Choroid plexus epithelial cell (primary cell): ENCODE measurements at regions not wholly inside any gene's neighbourhood (a gene's known extent, or its start where the extent isn't known, plus 50 kb on each side); places are given as distances from the start of the nearest gene placed in this dataset.
"Not testable (repeated sequence)": the region's sequence is repeated elsewhere in the genome, so short reads cannot be mapped to it uniquely, and the experiment has no call there.

ENCODE experiments used
- DNase-seq: peaks from one replicate; pipeline ENCODE4 v3.0.0-alpha.2; 2010; ENCODE audit warnings: low read depth
- H3K4me3 ChIP-seq: 2 replicates; pipeline ENCODE4 v1.5.1; 2011; ENCODE audit warnings: low read depth, mild to moderate bottlenecking, control low read depth, low read length, moderate library complexity
- TF ChIP-seq, protein P1 (sequence below): conservative IDR thresholded peaks from 2 replicates; pipeline ENCODE4 v1.5.1; 2011; ENCODE audit warnings: low read depth, mild to moderate bottlenecking, control low read depth, inconsistent platforms, low read length, moderate library complexity

DNA sequence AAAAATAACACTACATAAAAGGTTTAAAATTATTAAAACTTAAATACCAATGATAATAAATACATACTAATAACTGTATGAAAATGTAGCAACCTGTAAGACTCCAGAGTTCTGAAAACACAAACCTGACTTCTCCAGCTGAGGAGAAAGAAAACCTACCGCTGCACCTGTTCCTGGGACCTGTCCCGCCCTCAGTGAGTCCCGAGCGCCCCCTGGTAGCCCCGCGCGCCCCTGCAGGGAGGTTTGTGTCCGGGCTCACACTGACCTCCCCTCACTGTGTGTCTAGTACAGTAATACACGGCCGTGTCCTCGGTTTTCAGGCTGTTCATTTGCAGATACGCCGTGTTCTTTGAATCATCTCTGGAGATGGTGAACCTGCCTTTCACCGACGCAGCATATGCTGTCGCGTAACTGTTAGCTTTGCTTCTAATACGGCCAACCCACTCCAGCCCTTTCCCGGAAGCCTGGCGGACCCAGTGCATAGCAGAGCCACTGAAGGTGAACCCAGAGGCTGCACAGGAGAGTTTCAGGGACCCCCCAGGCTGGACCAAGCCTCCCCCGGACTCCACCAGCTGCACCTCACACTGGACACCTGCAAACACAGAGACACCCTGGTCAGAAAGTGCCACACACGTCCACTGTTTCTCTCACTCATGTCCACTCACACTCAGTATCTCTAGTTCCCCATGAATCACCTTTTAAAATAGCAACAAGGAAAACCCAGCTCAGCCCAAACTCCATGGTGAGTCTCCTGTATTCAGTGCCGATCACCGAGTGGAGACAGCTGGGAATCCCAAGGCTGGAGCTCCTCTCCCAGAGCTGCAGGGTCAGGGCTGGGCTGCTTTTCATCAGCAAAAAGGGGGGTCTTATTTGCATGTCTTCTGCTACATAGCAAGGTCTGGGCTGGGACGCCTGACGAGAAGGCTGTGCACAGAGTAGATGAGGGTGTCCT lies 1276.3 kb downstream of the TMEM121 start:
- DNase-seq, result no peak
- TF ChIP-seq, protein P1, sequence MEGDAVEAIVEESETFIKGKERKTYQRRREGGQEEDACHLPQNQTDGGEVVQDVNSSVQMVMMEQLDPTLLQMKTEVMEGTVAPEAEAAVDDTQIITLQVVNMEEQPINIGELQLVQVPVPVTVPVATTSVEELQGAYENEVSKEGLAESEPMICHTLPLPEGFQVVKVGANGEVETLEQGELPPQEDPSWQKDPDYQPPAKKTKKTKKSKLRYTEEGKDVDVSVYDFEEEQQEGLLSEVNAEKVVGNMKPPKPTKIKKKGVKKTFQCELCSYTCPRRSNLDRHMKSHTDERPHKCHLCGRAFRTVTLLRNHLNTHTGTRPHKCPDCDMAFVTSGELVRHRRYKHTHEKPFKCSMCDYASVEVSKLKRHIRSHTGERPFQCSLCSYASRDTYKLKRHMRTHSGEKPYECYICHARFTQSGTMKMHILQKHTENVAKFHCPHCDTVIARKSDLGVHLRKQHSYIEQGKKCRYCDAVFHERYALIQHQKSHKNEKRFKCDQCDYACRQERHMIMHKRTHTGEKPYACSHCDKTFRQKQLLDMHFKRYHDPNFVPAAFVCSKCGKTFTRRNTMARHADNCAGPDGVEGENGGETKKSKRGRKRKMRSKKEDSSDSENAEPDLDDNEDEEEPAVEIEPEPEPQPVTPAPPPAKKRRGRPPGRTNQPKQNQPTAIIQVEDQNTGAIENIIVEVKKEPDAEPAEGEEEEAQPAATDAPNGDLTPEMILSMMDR, result no peak
- no peak overlapping the region for H3K4me3 ChIP-seq

DNA sequence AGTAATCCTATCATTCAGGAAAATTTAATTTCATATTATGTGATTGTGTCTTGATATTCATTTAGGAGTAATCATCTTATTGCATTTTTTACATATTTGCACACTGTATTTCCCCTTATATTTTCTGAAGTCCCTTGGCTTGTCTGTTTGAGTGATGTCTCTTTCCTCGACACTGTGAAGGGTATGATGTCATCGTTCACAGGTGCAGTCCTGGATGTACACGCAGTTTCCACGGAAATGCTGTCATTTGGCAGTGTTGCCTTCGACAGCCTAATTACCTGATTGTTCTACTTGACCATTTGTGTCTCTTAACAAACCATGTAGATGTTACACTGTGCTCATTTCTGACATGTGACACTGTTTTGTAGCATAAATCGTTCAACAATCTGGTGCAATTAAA lies 1277.0 kb downstream of the TMEM121 start:
- no peak overlapping the region for H3K4me3 ChIP-seq
- DNase-seq, result no peak
- TF ChIP-seq, protein P1, result no peak

DNA sequence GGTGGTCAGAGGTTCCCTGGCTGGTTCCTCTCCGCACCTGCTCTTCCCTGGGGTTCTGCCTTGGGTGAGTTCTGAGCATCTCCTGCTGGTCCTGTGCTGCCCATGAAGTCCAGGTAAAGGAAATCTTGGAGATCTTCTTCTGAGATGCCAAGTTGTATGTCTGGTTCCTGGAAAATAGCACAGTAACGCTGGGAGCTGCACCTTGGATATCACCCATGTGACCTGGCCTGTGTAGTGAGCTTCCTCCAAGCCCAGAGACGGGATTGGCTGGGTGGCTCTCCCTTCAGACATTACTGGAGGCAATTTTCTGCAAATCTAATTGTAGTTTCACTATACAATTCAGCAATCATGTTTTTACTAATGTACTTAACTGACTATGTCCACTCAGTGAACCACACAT lies 1281.1 kb downstream of the TMEM121 start:
- H3K4me3 ChIP-seq, result no peak overlapping the region
- TF ChIP-seq, protein P1, result no peak
- no peak for DNase-seq

DNA sequence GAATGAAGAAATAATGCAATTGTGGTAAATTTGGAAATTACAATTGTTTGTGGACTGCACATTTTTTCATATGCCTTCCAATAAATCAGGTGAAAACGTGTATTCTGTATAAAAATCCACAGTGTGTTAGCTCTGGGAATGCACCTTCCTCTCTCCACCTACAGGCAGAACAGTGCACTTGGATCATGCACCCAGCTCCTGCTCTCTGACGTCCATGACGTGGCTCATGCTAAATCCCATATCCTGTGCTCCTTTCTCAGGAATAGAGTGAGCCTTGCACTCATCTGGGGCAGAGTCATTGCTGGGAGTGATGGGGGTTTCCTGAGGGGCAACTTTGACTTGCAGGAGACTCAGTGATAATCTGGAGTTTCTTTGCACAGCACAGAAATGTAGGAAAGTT lies 1282.1 kb downstream of the TMEM121 start:
- no peak overlapping the region for H3K4me3 ChIP-seq
- DNase-seq, result no peak
- TF ChIP-seq, protein P1, result no peak

DNA sequence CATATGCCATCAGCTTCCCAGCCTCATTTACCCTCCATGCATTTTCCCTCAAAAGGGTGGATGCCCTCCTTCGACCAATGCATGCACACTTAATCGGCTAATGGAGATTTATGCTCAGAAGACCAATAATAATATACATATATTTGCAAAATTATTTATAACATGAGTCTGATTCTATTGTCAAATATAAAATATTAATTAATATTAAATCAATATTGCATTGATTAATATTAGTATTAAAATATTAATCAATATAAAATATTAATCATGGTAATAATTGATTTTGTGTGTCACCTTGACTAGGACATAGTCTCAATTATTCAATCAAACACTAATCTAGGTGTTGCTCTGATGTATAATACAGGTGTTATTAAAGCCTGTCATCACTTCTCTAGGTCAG lies 1282.5 kb downstream of the TMEM121 start:
- no peak overlapping the region for H3K4me3 ChIP-seq
- DNase-seq, result no peak
- TF ChIP-seq, protein P1, result no peak

DNA sequence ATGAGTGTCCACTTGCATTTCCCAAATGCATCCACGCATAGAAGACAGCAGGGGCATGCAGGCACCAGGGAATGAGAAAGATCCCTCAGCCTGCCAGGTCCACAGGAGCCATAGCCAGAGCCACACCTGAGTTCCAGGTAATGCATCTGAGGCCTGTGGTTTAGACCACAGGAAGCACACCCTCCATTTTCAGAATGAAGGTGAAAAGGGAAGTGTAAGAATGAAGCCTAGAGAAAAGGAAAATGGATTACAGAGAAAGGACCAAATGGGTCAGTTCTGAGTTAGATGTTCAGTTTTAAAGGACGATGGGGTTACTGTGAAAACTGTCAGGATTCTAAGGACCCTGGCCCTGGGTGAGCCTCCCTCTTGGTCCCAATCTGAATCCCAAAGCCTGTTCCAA lies 1283.2 kb downstream of the TMEM121 start:
- TF ChIP-seq, protein P1, result no peak
- no peak for DNase-seq

DNA sequence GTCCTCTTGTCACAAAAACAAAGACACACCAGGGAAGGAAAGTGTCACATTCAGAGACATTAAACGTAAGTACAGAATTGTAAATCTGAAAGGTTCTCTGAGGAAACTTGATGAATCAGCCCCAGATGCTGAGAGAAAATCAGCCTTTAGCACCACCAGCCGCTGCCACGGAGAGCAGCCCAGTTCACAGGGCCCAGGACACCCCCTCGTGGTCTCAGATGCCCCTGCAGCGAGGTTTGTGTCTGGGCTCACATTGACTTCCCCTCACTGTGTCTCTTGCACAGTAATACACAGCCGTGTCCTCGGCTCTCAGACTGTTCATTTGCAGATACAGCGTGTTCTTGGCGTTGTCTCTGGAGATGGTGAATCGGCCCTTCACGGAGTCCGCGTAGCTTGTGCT lies 1283.8 kb downstream of the TMEM121 start:
- not testable (repeated sequence) for H3K4me3 ChIP-seq, DNase-seq

More for the DNA sequence above, 1283.2 kb downstream of the TMEM121 start:
- no peak overlapping the region for H3K4me3 ChIP-seq
